Uterus (tissue), 3 donors: ENCODE measurements at regions not wholly inside any gene's neighbourhood (a gene's known extent, or its start where the extent isn't known, plus 50 kb on each side); places are given as distances from the start of the nearest gene placed in this dataset.

Experiments
- DNase-seq, 2 donors: peaks; one replicate each; pipeline ENCODE4 v3.0.0-alpha.2; 2019 to 2020
- H3K27ac ChIP-seq, 2 donors: fragments of 200-600 bp; sonication (generic); 1 replicate in 1 of 2; 2 replicates in 1 of 2; pipeline ENCODE4 v1.5.1; 2016 to 2018
- H3K27me3 ChIP-seq, 2 donors: fragments of 200-600 bp; sonication (generic); one replicate each; pipeline ENCODE4 v1.5.1; 2018 to 2019; ENCODE audit warnings: control low read depth in 1 of 2
- H3K36me3 ChIP-seq, 2 donors: fragments of 200-600 bp; sonication (generic); one replicate each; pipeline ENCODE4 v1.5.1; 2019; ENCODE audit warnings: control low read depth in 1 of 2
- H3K4me1 ChIP-seq, 2 donors: fragments of 200-600 bp; sonication (generic); one replicate each; pipeline ENCODE4 v1.5.1; 2018 to 2019; ENCODE audit warnings: control low read depth in 1 of 2
- H3K4me3 ChIP-seq, 2 donors: fragments of 200-600 bp; sonication (generic); 1 replicate in 1 of 2; 2 replicates in 1 of 2; pipeline ENCODE4 v1.5.1; 2018 to 2019; ENCODE audit warnings: mild to moderate bottlenecking in 1 of 2
- H3K9me3 ChIP-seq, 2 donors: fragments of 200-600 bp; sonication (generic); one replicate each; pipeline ENCODE4 v1.5.1; 2019; ENCODE audit warnings: control low read depth in 1 of 2
- CTCF ChIP-seq, 4 experiments: fragments of 200-600 bp in 2 of 4; fragments of 450-650 bp in 2 of 4; sonication (generic) in 2 of 4; IDR thresholded peaks; one replicate each; pipeline ENCODE4 v1.5.1; 2016 to 2019; ENCODE audit warnings: antibody characterized with exemption in 4 of 4, mild to moderate bottlenecking in 2 of 4, moderate library complexity in 1 of 4
- POLR2A ChIP-seq, 2 donors: fragments of 450-650 bp; IDR thresholded peaks; one replicate each; pipeline ENCODE4 v1.6.1; 2016; ENCODE audit warnings: antibody characterized with exemption in 2 of 2, mild to moderate bottlenecking in 1 of 2, moderate library complexity in 1 of 2
- intact Hi-C: fragments of 100-400 bp; cut with DNase I; formaldehyde crosslinking; loops from one replicate; pipeline ENCODE4 v1.15.1; 2023; ENCODE audit warnings: low total_unique reads
- donor health status: DM: yes; HTN: yes; CAD: no.

- Histone ChIP-seq H3K27me3 (no peaks in the 10 kb centered on the region), H3K27ac (no peak overlapping the region), H3K4me1 (peaks cover 0 to 8% of the 10 kb centered on the region in 2 donors), H3K4me3 (no peak overlapping the region), H3K36me3 (no peaks in the 10 kb centered on the region), H3K9me3 (no peaks in the 10 kb centered on the region)
- intact Hi-C loops, result no loop called here
- TF ChIP-seq POLR2A (IDR thresholded peaks at IDR 0.05) (no peak), CTCF (IDR thresholded peaks at IDR 0.05) (no peak)
- DNase-seq, result no peak
Measured at GRCh38 chr3:127131424-127132170, 61.3 kb upstream of the PRR23E start.

- H3K4me3 ChIP-seq, result no peak overlapping the region
- intact Hi-C loops, result no loop called here
- TF ChIP-seq CTCF (IDR thresholded peaks at IDR 0.05), result no peak
- TF ChIP-seq POLR2A (IDR thresholded peaks at IDR 0.05), result no peak
- H3K4me1 ChIP-seq, result peaks cover 0 to 8% of the 10 kb centered on the region in 2 donors
- DNase-seq, result no peak
- no peaks in the 10 kb centered on the region for H3K27me3 ChIP-seq
- H3K9me3 ChIP-seq, result no peaks in the 10 kb centered on the region
- no peak overlapping the region for H3K27ac ChIP-seq
- H3K36me3 ChIP-seq, result no peaks in the 10 kb centered on the region
Measured at GRCh38 chr3:127132876-127133275, 60.1 kb upstream of the PRR23E start.

GRCh38 chr3:127133971-127134370 is 59.0 kb upstream of the PRR23E start:
- H3K27ac ChIP-seq, result no peak overlapping the region
- H3K27me3 ChIP-seq, result no peaks in the 10 kb centered on the region
- H3K36me3 ChIP-seq, result no peaks in the 10 kb centered on the region
- no peak overlapping the region for H3K4me3 ChIP-seq
- TF ChIP-seq POLR2A (IDR thresholded peaks at IDR 0.05) (no peak), CTCF (IDR thresholded peaks at IDR 0.05) (no peak)
- intact Hi-C loops, result no loop called here
- DNase-seq, result no peak
- H3K4me1 ChIP-seq, result peaks cover 0 to 8% of the 10 kb centered on the region in 2 donors
- H3K9me3 ChIP-seq, result no peaks in the 10 kb centered on the region

- intact Hi-C loops, result no loop called here
- Histone ChIP-seq H3K27me3 (no peaks in the 10 kb centered on the region), H3K27ac (no peak overlapping the region), H3K9me3 (no peaks in the 10 kb centered on the region), H3K36me3 (no peaks in the 10 kb centered on the region), H3K4me3 (no peak overlapping the region), H3K4me1 (peaks cover 0 to 8% of the 10 kb centered on the region in 2 donors)
- DNase-seq, result no peak
- TF ChIP-seq POLR2A (IDR thresholded peaks at IDR 0.05), result no peak
- no peak for TF ChIP-seq CTCF (IDR thresholded peaks at IDR 0.05)
Measured at GRCh38 chr3:127134466-127134865, 58.5 kb upstream of the PRR23E start.

GRCh38 chr3:127134887-127135240 is 58.1 kb upstream of the PRR23E start:
- Histone ChIP-seq H3K27me3 (no peaks in the 10 kb centered on the region), H3K36me3 (no peaks in the 10 kb centered on the region), H3K27ac (no peak overlapping the region), H3K4me3 (peak overlapping the region in 1 of 2 donors; percentile 22), H3K4me1 (peaks cover 0 to 8% of the 10 kb centered on the region in 2 donors), H3K9me3 (no peaks in the 10 kb centered on the region)
- intact Hi-C loops, result no loop called here
- TF ChIP-seq POLR2A (IDR thresholded peaks at IDR 0.05) (no peak), CTCF (IDR thresholded peaks at IDR 0.05) (no peak)
- DNase-seq, result no peak
